K562 (cell line): ENCODE measurements at regions not wholly inside any gene's neighbourhood (a gene's known extent, or its start where the extent isn't known, plus 50 kb on each side); places are given as distances from the start of the nearest gene placed in this dataset.

Source experiments
- ATAC-seq: fragments of 200-7000 bp; cut with Tn5 transposase; 3 replicates; pipeline ENCODE4 v1.9.1; 2020; ENCODE audit warnings: moderate library complexity
- BruUV-seq: library from RNA; stranded (reverse); fragments of 400-500 nt; replicated peaks from 2 replicates; lab custom pipeline; 2021; lab: Mats Ljungman, UMichigan
- CTCF ChIA-PET: fragments of 300-600 bp; formaldehyde crosslinking; extraction: SDS; loops from one replicate; lab custom pipeline; 2021; ENCODE audit warnings: low intra/inter-chr PET ratio; lab: Yijun Ruan, JAX
- POLR2A ChIA-PET: fragments of 300-600, 350-650 bp; sonication (Branson Sonifier 250); formaldehyde crosslinking; extraction: SDS; loops from one replicate; lab custom pipeline; 2021; ENCODE audit warnings: antibody characterized with exemption, inconsistent platforms; lab: Yijun Ruan, JAX
- DNase-seq, 4 experiments: peaks; one replicate each; pipeline versions ENCODE4 v3.0.0 to v3.0.0-alpha.2; 2011 to 2018; ENCODE audit warnings: low spot score in 3 of 4, mixed read lengths in 3 of 4; ENCODE audit errors: extremely low read depth in 1 of 4
- FAIRE-seq: peaks from 2 replicates; lab custom pipeline; 2011; peaks lifted over from hg19 to GRCh38; lab: Jason Lieb, UNC
- H2AFZ ChIP-seq: 2 replicates; pipeline ENCODE4 v1.6.0; 2011; ENCODE audit warnings: low read depth, low read length, control low read depth, inconsistent platforms
- H3K27ac ChIP-seq: fragments of 200-600 bp; 3 replicates; pipeline ENCODE4 v1.8.0; 2011; ENCODE audit warnings: low read depth, mild to moderate bottlenecking, control low read depth, inconsistent platforms, low read length, moderate library complexity, mixed read lengths; ENCODE audit errors: extremely low read depth
- H3K27me3 ChIP-seq, 2 experiments: fragments of 300-600 bp in 1 of 2; 2 replicates in 1 of 2; 3 replicates in 1 of 2; pipeline versions ENCODE4 v1.6.0 to v1.8.0; 2011; ENCODE audit warnings: inconsistent platforms in 2 of 2, low read length in 2 of 2, mild to moderate bottlenecking in 1 of 2, mixed read lengths in 1 of 2, moderate library complexity in 1 of 2; ENCODE audit not compliant: control insufficient read depth in 2 of 2, insufficient read depth in 2 of 2
- H3K36me3 ChIP-seq: fragments of 300-600 bp; 3 replicates; pipeline ENCODE4 v1.8.0; 2011; ENCODE audit warnings: mild to moderate bottlenecking, low read length, inconsistent platforms; ENCODE audit not compliant: control insufficient read depth, insufficient read depth
- H3K4me1 ChIP-seq, 2 experiments: fragments of 200-600 bp in 1 of 2; replicated peaks in 1 of 2; 2 replicates in 1 of 2; 3 replicates in 1 of 2; pipeline versions ENCODE4 v1.5.1 to v1.8.0; 2011; ENCODE audit warnings: inconsistent platforms in 2 of 2, low read length in 2 of 2, mild to moderate bottlenecking in 1 of 2, mixed read lengths in 1 of 2, moderate library complexity in 1 of 2; ENCODE audit not compliant: control insufficient read depth in 2 of 2, insufficient read depth in 2 of 2
- H3K4me2 ChIP-seq: 2 replicates; pipeline ENCODE4 v1.6.1; 2011; ENCODE audit warnings: low read length, control low read depth, inconsistent platforms, mixed read lengths; ENCODE audit not compliant: insufficient read depth
- H3K4me3 ChIP-seq: fragments of 200-600 bp; sonication (generic), shearing (Covaris generic); 2 replicates; pipeline ENCODE4 v1.5.1; 2016; ENCODE audit warnings: control low read depth, inconsistent platforms
- H3K79me2 ChIP-seq: fragments of 200-600 bp; 3 replicates; pipeline ENCODE4 v1.8.0; 2011; ENCODE audit warnings: low read length, inconsistent platforms; ENCODE audit not compliant: control insufficient read depth, insufficient read depth
- H3K9ac ChIP-seq, 2 experiments: 2 replicates each; pipeline versions ENCODE4 v1.6.0 to v1.6.1; 2011; ENCODE audit warnings: low read depth in 2 of 2, low read length in 2 of 2, control low read depth in 1 of 2, inconsistent platforms in 1 of 2, mild to moderate bottlenecking in 1 of 2, mixed read lengths in 1 of 2; ENCODE audit not compliant: insufficient read depth in 1 of 2
- H3K9me1 ChIP-seq: one replicate; pipeline ENCODE4 v1.6.0; 2011; ENCODE audit warnings: inconsistent platforms, mild to moderate bottlenecking, low read length, moderate library complexity; ENCODE audit not compliant: control insufficient read depth, insufficient read depth
- H3K9me3 ChIP-seq: replicated peaks from 2 replicates; pipeline ENCODE4 v1.5.1; 2011; ENCODE audit warnings: low read depth, low read length, inconsistent platforms; ENCODE audit not compliant: control insufficient read depth, insufficient read depth
- H4K20me1 ChIP-seq: replicated peaks from 2 replicates; pipeline ENCODE4 v1.6.1; 2011; ENCODE audit warnings: low read length, inconsistent platforms, mixed read lengths; ENCODE audit not compliant: control insufficient read depth, insufficient read depth
- CBX1 ChIP-seq: sonication (generic); IDR thresholded peaks from 2 replicates; pipeline ENCODE4 v1.6.1; 2016; ENCODE audit warnings: antibody characterized with exemption, low read depth, mild to moderate bottlenecking
- COPS2 ChIP-seq: fragments of 450-650 bp; conservative IDR thresholded peaks from 2 replicates; pipeline ENCODE4 v1.6.1; 2016; ENCODE audit warnings: mild to moderate bottlenecking, moderate library complexity
- HES1 ChIP-seq: fragments of 450-650 bp; IDR thresholded peaks from 2 replicates; pipeline ENCODE4 v1.6.1; 2016; ENCODE audit warnings: low read depth, mild to moderate bottlenecking, moderate library complexity
- ILF3 ChIP-seq: fragments of 450-650 bp; IDR thresholded peaks from 2 replicates; pipeline ENCODE4 v1.6.1; 2018; ENCODE audit warnings: antibody characterized with exemption, mild to moderate bottlenecking, moderate library complexity, borderline replicate concordance
- KDM4B ChIP-seq, 2 experiments: fragments of 450-650 bp in 1 of 2; sonication (generic) in 1 of 2; IDR thresholded peaks; 2 replicates each; pipeline ENCODE4 v1.6.1; 2016 to 2017; ENCODE audit warnings: borderline replicate concordance in 2 of 2, antibody characterized with exemption in 1 of 2, low read depth in 1 of 2, mild to moderate bottlenecking in 1 of 2
- LEF1 ChIP-seq: fragments of 450-650 bp; IDR thresholded peaks from 2 replicates; pipeline ENCODE4 v1.6.1; 2016; ENCODE audit warnings: mild to moderate bottlenecking
- MITF ChIP-seq: IDR thresholded peaks from 2 replicates; pipeline ENCODE4 v1.6.1; 2014; ENCODE audit warnings: antibody characterized with exemption
- NCOR1 ChIP-seq: fragments of 450-650 bp; IDR thresholded peaks from 2 replicates; pipeline ENCODE4 v1.6.1; 2016; ENCODE audit warnings: mild to moderate bottlenecking, moderate library complexity
- NR3C1 ChIP-seq: sonication (generic); formaldehyde crosslinking; IDR thresholded peaks from 2 replicates; pipeline ENCODE4 v1.8.1; 2022; ENCODE audit warnings: missing genetic modification reagents
- PHB2 ChIP-seq: fragments of 450-650 bp; IDR thresholded peaks from 2 replicates; pipeline ENCODE4 v1.6.1; 2017; ENCODE audit warnings: low read depth
- RUNX1 ChIP-seq: sonication (generic); IDR thresholded peaks from 2 replicates; pipeline ENCODE4 v1.6.1; 2016; ENCODE audit warnings: antibody characterized with exemption, low read depth
- SAFB2 ChIP-seq: fragments of 200-400 bp; formaldehyde crosslinking; IDR thresholded peaks from 2 replicates; pipeline ENCODE4 v1.6.1; 2018; ENCODE audit warnings: borderline replicate concordance, low read length, low read depth, moderate library complexity; ENCODE audit not compliant: severe bottlenecking
- SAP30 ChIP-seq: fragments of 200-600 bp; sonication (generic); IDR thresholded peaks from 2 replicates; pipeline ENCODE4 v1.6.1; 2012; ENCODE audit warnings: borderline replicate concordance, low read depth, mild to moderate bottlenecking, moderate library complexity, low read length, control low read depth, inconsistent platforms; ENCODE audit not compliant: insufficient read depth, poor library complexity, severe bottlenecking
- SMAD2 ChIP-seq: fragments of 150-350 bp; IDR thresholded peaks from 2 replicates; pipeline ENCODE4 v1.6.1; 2014; ENCODE audit warnings: low read depth, mild to moderate bottlenecking, low read length
- TAF9B ChIP-seq: fragments of 450-650 bp; IDR thresholded peaks from 2 replicates; pipeline ENCODE4 v1.6.1; 2018; ENCODE audit warnings: mild to moderate bottlenecking; ENCODE audit not compliant: partially characterized antibody
- TAL1 ChIP-seq: fragments of 450-650 bp; IDR thresholded peaks from 2 replicates; pipeline ENCODE4 v1.6.1; 2016; ENCODE audit warnings: mild to moderate bottlenecking
- TEAD1 ChIP-seq, 2 experiments: fragments of 450-650 bp in 1 of 2; sonication (generic) in 1 of 2; formaldehyde crosslinking; IDR thresholded peaks; 2 replicates each; pipeline versions ENCODE4 v1.4.0 to v1.8.0; 2020 to 2022; ENCODE audit warnings: mild to moderate bottlenecking in 2 of 2, missing genetic modification reagents in 1 of 2
- ZEB2 ChIP-seq: fragments of 450-650 bp; IDR thresholded peaks from 2 replicates; pipeline ENCODE4 v1.6.1; 2016
- ZNF133 ChIP-seq: fragments of 250-450 bp; sonication (Bioruptor Pico); IDR thresholded peaks from 2 replicates; pipeline ENCODE4 v1.4.0; 2020; ENCODE audit warnings: mild to moderate bottlenecking
- ZNF217 ChIP-seq: sonication (generic); formaldehyde crosslinking; IDR thresholded peaks from 2 replicates; pipeline ENCODE4 v1.8.0; 2022; ENCODE audit warnings: mild to moderate bottlenecking, missing genetic modification reagents
- ZNF436 ChIP-seq: fragments of 250-450, 450-650 bp; sonication (Bioruptor Pico); formaldehyde crosslinking; IDR thresholded peaks from 2 replicates; pipeline ENCODE4 v1.7.0; 2020; ENCODE audit warnings: mild to moderate bottlenecking
- ZNF707 ChIP-seq: fragments of 250-450 bp; sonication (Bioruptor Pico); conservative IDR thresholded peaks from 2 replicates; pipeline ENCODE4 v1.8.0; 2022; ENCODE audit warnings: inconsistent platforms, mild to moderate bottlenecking, moderate library complexity
- ZNF740 ChIP-seq, 3 experiments: fragments of 200-800 bp in 1 of 3; sonication (Bioruptor generic) in 1 of 3; sonication (generic) in 1 of 3; formaldehyde crosslinking in 1 of 3; IDR thresholded peaks; 2 replicates each; pipeline versions ENCODE4 v1.6.1 to v1.8.0; 2016 to 2022; ENCODE audit warnings: mild to moderate bottlenecking in 2 of 3, missing compliant biosample characterization in 2 of 3, missing genetic modification characterization in 2 of 3, missing genetic modification reagents in 1 of 3
- WGBS: fragments of 100-300 bp; shearing (Covaris generic); methylation state at CpG from one replicate; pipeline ENCODE4 v1.1.6; 2016; ENCODE audit warnings: low coverage, mixed read lengths; ENCODE audit not compliant: insufficient coverage; ENCODE audit errors: missing lambda C conversion rate; 5-methylcytosine and 5-hydroxymethylcytosine counted together
- in situ Hi-C: fragments of 300-500 bp; cut with MboI; formaldehyde crosslinking; loops from 4 replicates; pipeline ENCODE4 v1.15.0; 2018; ENCODE audit warnings: inconsistent platforms, mixed read lengths
- intact Hi-C: fragments of 100-400 bp; cut with micrococcal nuclease; formaldehyde crosslinking; loops from 2 replicates; pipeline ENCODE4 v1.14.2; 2022

GRCh38 chr2:123906361-123906760 lies 118.7 kb upstream of the CNTNAP5 start (continued):
- no peak for TF ChIP-seq CBX1
- no peak for TF ChIP-seq MITF
- TF ChIP-seq TAF9B = no peak
- TF ChIP-seq ZNF740 (CRISPR knock-in tag; IDR thresholded peaks at IDR 0.05) = no peak
- TF ChIP-seq ZNF740 (tag; IDR thresholded peaks at IDR 0.05) = no peak
- TF ChIP-seq HES1 = no peak
- no peak for TF ChIP-seq ZNF217

- H3K9ac ChIP-seq = no peak overlapping the region
- H4K20me1 ChIP-seq = no peaks in the 10 kb centered on the region
- FAIRE-seq (no peak), ATAC-seq (no peak), DNase-seq (no peak)
- no peak overlapping the region for H3K4me2 ChIP-seq
- no TSS peak for BruUV-seq
- no peak overlapping the region for H2AFZ ChIP-seq
- H3K4me1 ChIP-seq = no peaks in the 10 kb centered on the region
- intact Hi-C loops (no loop called here), in situ Hi-C loops (no loop called here)
- H3K27me3 ChIP-seq = no peaks in the 10 kb centered on the region
- no peak overlapping the region for H3K4me3 ChIP-seq
- ChIA-PET CTCF (no interaction called here), POLR2A (no interaction called here)
- H3K79me2 ChIP-seq = no peaks in the 10 kb centered on the region
- no peaks in the 10 kb centered on the region for H3K9me3 ChIP-seq
- WGBS = 3% methylated on average over 2 of the region's 2 CpGs
- no peak overlapping the region for H3K27ac ChIP-seq
- no peaks in the 10 kb centered on the region for H3K36me3 ChIP-seq
- H3K9me1 ChIP-seq = no peaks in the 10 kb centered on the region
- TF ChIP-seq TAL1 (no peak), TEAD1 (CRISPR knock-in tag; IDR thresholded peaks at IDR 0.05) (no peak), SAFB2 (no peak), ZEB2 (no peak), ZNF133 (CRISPR knock-in tag) (no peak), ZNF436 (CRISPR knock-in tag) (no peak), NCOR1 (no peak), LEF1 (no peak), COPS2 (no peak), KDM4B (IDR thresholded peaks at IDR 0.05; ENCODE audit: borderline replicate concordance in 2 of 2, low read depth in 1 of 2) (no peak), ZNF707 (CRISPR knock-in tag) (no peak), NR3C1 (CRISPR knock-in tag) (no peak), RUNX1 (no peak), SMAD2 (no peak), ILF3 (no peak), PHB2 (no peak), SAP30 (no peak)
Observed at GRCh38 chr2:123908522-123908921, 116.6 kb upstream of the CNTNAP5 start.
